IPS DF 19.7 (cell line): ENCODE measurements at regions not wholly inside any gene's neighbourhood (a gene's known extent, or its start where the extent isn't known, plus 50 kb on each side); places are given as distances from the start of the nearest gene placed in this dataset.

Experiments
- DNase-seq: peaks from one replicate; pipeline ENCODE4 v3.0.0-alpha.2; 2013; ENCODE audit warnings: low read depth, low spot score

GRCh38 chr10:20988357-20988983, 91.4 kb upstream of the NEBL start:
- no peak for DNase-seq

- DNase-seq = no peak
Measured at GRCh38 chr10:20986049-20986448, 88.9 kb upstream of the NEBL start.

- no peak for DNase-seq
Measured at GRCh38 chr10:20984662-20985061, 87.6 kb upstream of the NEBL start.

GRCh38 chr10:20981419-20981953, 84.4 kb upstream of the NEBL start:
- no peak for DNase-seq

GRCh38 chr10:20978617-20979016, 81.5 kb upstream of the NEBL start:
- DNase-seq = no peak

GRCh38 chr10:20977300-20977699, 80.2 kb upstream of the NEBL start:
- DNase-seq = no peak

GRCh38 chr10:20976891-20977290, 79.8 kb upstream of the NEBL start:
- no peak for DNase-seq

GRCh38 chr10:20976390-20976789, 79.3 kb upstream of the NEBL start:
- DNase-seq = no peak

- DNase-seq = no peak
Measured at GRCh38 chr10:20975236-20975635, 78.1 kb upstream of the NEBL start.

- DNase-seq = no peak
Measured at GRCh38 chr10:20972925-20973324, 75.8 kb upstream of the NEBL start.

- no peak for DNase-seq
Measured at GRCh38 chr10:20971901-20972300, 74.8 kb upstream of the NEBL start.

- DNase-seq = no peak
Measured at GRCh38 chr10:20970708-20971107, 73.6 kb upstream of the NEBL start.

GRCh38 chr10:20970044-20970443, 72.9 kb upstream of the NEBL start:
- no peak for DNase-seq

GRCh38 chr10:20966426-20966825, 69.3 kb upstream of the NEBL start:
- no peak for DNase-seq

- DNase-seq = no peak
Measured at GRCh38 chr10:20963721-20964595, 66.8 kb upstream of the NEBL start.

- no peak for DNase-seq
Measured at GRCh38 chr10:20963056-20963455, 65.9 kb upstream of the NEBL start.

GRCh38 chr10:20962165-20962564, 65.1 kb upstream of the NEBL start:
- DNase-seq = no peak

- DNase-seq = no peak
Measured at GRCh38 chr10:20959242-20959641, 62.1 kb upstream of the NEBL start.

GRCh38 chr10:20958764-20959163, 61.7 kb upstream of the NEBL start:
- no peak for DNase-seq

GRCh38 chr10:20958225-20958624, 61.1 kb upstream of the NEBL start:
- no peak for DNase-seq

- DNase-seq = no peak
Measured at GRCh38 chr10:20957744-20958143, 60.6 kb upstream of the NEBL start.

GRCh38 chr10:20956843-20957242, 59.7 kb upstream of the NEBL start:
- no peak for DNase-seq

- DNase-seq = no peak
Measured at GRCh38 chr10:20955355-20955893, 58.3 kb upstream of the NEBL start.
